PC-3 (cell line): ENCODE measurements at regions not wholly inside any gene's neighbourhood (a gene's known extent, or its start where the extent isn't known, plus 50 kb on each side); places are given as distances from the start of the nearest gene placed in this dataset.

Source experiments
- EZH2 ChIP-seq: fragments of 300-600 bp; sonication (generic); IDR thresholded peaks from one replicate; pipeline ENCODE4 v1.6.1; 2017; ENCODE audit warnings: antibody characterized with exemption, mild to moderate bottlenecking, low read length; ENCODE audit not compliant: unreplicated experiment
- TF ChIP-seq, protein P1 (sequence below): fragments of 300-600 bp; sonication (generic); conservative IDR thresholded peaks from 2 replicates; pipeline ENCODE4 v1.5.1; 2017; ENCODE audit warnings: antibody characterized with exemption, low read depth, mild to moderate bottlenecking, low read length

DNA sequence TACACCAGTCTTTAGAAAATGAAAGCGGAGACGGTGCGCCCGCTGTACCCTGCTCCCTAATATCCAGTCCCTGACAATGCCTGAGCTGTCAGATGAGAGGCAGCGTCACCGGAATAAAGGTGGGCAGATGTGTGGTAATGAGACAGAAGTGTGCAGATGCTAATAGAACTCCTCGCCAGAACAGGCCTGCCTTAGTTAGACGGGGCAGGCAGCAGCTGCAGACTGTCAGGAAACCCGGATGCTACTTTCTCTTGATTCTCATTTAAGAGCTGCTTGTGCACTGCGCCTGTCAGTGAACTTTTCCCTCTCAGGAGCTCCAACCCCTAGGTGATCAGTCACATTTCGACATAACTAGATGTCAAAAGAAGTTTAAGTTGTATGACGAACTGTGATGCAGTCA, 221.8 kb upstream of the IRX3 start:
- TF ChIP-seq, protein P1, sequence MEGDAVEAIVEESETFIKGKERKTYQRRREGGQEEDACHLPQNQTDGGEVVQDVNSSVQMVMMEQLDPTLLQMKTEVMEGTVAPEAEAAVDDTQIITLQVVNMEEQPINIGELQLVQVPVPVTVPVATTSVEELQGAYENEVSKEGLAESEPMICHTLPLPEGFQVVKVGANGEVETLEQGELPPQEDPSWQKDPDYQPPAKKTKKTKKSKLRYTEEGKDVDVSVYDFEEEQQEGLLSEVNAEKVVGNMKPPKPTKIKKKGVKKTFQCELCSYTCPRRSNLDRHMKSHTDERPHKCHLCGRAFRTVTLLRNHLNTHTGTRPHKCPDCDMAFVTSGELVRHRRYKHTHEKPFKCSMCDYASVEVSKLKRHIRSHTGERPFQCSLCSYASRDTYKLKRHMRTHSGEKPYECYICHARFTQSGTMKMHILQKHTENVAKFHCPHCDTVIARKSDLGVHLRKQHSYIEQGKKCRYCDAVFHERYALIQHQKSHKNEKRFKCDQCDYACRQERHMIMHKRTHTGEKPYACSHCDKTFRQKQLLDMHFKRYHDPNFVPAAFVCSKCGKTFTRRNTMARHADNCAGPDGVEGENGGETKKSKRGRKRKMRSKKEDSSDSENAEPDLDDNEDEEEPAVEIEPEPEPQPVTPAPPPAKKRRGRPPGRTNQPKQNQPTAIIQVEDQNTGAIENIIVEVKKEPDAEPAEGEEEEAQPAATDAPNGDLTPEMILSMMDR = no peak
- TF ChIP-seq EZH2 = no peak
